ENCODE measurements at regions not wholly inside any gene's neighbourhood (a gene's known extent, or its start where the extent isn't known, plus 50 kb on each side); places are given as distances from the start of the nearest gene placed in this dataset.

DNA sequence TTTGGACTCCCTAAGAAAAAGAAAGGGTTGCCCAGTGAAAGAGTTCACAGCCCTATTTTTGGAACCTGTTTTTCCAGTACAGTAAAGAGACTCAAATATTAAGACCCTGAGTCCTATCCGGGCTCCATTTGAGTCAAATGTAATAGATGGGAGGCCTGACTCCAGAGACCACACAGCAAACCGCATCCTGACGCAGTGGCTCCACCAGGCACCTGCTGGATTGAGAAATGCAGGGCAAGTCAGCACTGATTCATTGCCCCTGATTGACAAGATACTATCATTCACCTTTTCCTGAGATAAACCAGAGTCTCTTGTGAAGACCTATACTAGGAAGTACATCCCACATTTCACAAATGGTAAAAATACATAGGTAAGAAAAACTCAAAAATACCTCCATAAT, 715.7 kb upstream of the SOX9 start:
- no peak overlapping the region for H3K9ac ChIP-seq (replicated peaks in 1 of 4; ENCODE audit: extremely low read depth in 1 of 4, low read depth in 3 of 4, low read length in 3 of 4)
- no peak for DNase-seq (ENCODE audit: low read depth in 1 of 2, low spot score in 2 of 2)
- no peak overlapping the region for H3K4me3 ChIP-seq (ENCODE audit: extremely low read depth in 1 of 4, insufficient read depth in 2 of 4, low read depth in 3 of 4, low read length in 4 of 4)
- H3K36me3 ChIP-seq (ENCODE audit: control insufficient read depth in 2 of 4, insufficient read depth in 4 of 4, low read length in 3 of 4), result no peaks in the 10 kb centered on the region
- no peak overlapping the region for H2BK20ac ChIP-seq (ENCODE audit: low read length)
- no peaks in the 10 kb centered on the region for H3K4me1 ChIP-seq (replicated peaks in 1 of 4; ENCODE audit: control insufficient read depth in 3 of 4, insufficient read depth in 4 of 4, low read length in 3 of 4)
- no peak overlapping the region for H2BK120ac ChIP-seq (replicated peaks; ENCODE audit: low read depth, low read length)
- no peaks in the 10 kb centered on the region for H3K27me3 ChIP-seq (replicated peaks in 1 of 4; ENCODE audit: control insufficient read depth in 3 of 4, extremely low read depth in 1 of 4, insufficient read depth in 3 of 4, low read length in 3 of 4)
- ChIA-PET CTCF (ENCODE audit: partially characterized antibody) (no interaction called here), POLR2A (ENCODE audit: partially characterized antibody) (no interaction called here)
- no peaks in the 10 kb centered on the region for H4K20me1 ChIP-seq (replicated peaks in 1 of 2; ENCODE audit: control insufficient read depth in 1 of 2, insufficient read depth in 2 of 2, low read length in 2 of 2)
- no peaks in the 10 kb centered on the region for H3K79me1 ChIP-seq (ENCODE audit: low read depth, low read length)
- no peak overlapping the region for H4K5ac ChIP-seq (ENCODE audit: insufficient read length, low read depth, low read length)
- no peak overlapping the region for H3K23ac ChIP-seq (ENCODE audit: insufficient read length)
- H2BK5ac ChIP-seq (ENCODE audit: low read depth, low read length), result no peak overlapping the region
- H3K4ac ChIP-seq (replicated peaks; ENCODE audit: insufficient read length, low read depth, low read length), result no peak overlapping the region
- no peak overlapping the region for H4K91ac ChIP-seq (replicated peaks; ENCODE audit: insufficient read length, low read length)
- no peak overlapping the region for H2AK5ac ChIP-seq (ENCODE audit: low read depth, low read length)
- H2AFZ ChIP-seq (ENCODE audit: low read length), result no peak overlapping the region
- no peak overlapping the region for H3K56ac ChIP-seq (replicated peaks; ENCODE audit: insufficient read length, low read depth, low read length)
- H3K9me3 ChIP-seq (ENCODE audit: insufficient read depth in 2 of 2, low read depth in 1 of 2, low read length in 1 of 2), result no peaks in the 10 kb centered on the region
- H3K18ac ChIP-seq (ENCODE audit: extremely low read depth, low read length), result no peak overlapping the region
- no peak overlapping the region for H3K27ac ChIP-seq (ENCODE audit: low read depth, low read length)
- H3K79me2 ChIP-seq (ENCODE audit: control insufficient read depth in 1 of 2, insufficient read depth in 2 of 2, low read length in 2 of 2), result no peaks in the 10 kb centered on the region
- H3K4me2 ChIP-seq (ENCODE audit: insufficient read depth in 1 of 2, low read depth in 2 of 2, low read length in 2 of 2), result no peak overlapping the region
- WGBS, 2 experiments (ENCODE audit: extremely low coverage in 1 of 2, insufficient coverage in 1 of 2, insufficient read length in 1 of 2, insufficient replicate concordance in 2 of 2, low coverage in 1 of 2, low lambda C conversion rate in 2 of 2, missing lambda C conversion rate in 1 of 2), result 92% methylated on average over 3 of the region's 3 CpGs; no CpG with 5 or more reads in 1 of the 2 experiments
- H3K23me2 ChIP-seq (ENCODE audit: low read depth, low read length), result no peaks in the 10 kb centered on the region
- H3K14ac ChIP-seq (ENCODE audit: insufficient read length), result no peak overlapping the region
- H2BK15ac ChIP-seq (ENCODE audit: low read length), result no peak overlapping the region
- no peak for FAIRE-seq
- no peak overlapping the region for H2BK12ac ChIP-seq (ENCODE audit: low read depth, low read length)
- H4K8ac ChIP-seq (ENCODE audit: extremely low read depth, insufficient read depth, low read length), result no peak overlapping the region
- no peak for TF ChIP-seq SP4 (IDR thresholded peaks at IDR 0.05; ENCODE audit: low read length)
- TF ChIP-seq, protein P1, sequence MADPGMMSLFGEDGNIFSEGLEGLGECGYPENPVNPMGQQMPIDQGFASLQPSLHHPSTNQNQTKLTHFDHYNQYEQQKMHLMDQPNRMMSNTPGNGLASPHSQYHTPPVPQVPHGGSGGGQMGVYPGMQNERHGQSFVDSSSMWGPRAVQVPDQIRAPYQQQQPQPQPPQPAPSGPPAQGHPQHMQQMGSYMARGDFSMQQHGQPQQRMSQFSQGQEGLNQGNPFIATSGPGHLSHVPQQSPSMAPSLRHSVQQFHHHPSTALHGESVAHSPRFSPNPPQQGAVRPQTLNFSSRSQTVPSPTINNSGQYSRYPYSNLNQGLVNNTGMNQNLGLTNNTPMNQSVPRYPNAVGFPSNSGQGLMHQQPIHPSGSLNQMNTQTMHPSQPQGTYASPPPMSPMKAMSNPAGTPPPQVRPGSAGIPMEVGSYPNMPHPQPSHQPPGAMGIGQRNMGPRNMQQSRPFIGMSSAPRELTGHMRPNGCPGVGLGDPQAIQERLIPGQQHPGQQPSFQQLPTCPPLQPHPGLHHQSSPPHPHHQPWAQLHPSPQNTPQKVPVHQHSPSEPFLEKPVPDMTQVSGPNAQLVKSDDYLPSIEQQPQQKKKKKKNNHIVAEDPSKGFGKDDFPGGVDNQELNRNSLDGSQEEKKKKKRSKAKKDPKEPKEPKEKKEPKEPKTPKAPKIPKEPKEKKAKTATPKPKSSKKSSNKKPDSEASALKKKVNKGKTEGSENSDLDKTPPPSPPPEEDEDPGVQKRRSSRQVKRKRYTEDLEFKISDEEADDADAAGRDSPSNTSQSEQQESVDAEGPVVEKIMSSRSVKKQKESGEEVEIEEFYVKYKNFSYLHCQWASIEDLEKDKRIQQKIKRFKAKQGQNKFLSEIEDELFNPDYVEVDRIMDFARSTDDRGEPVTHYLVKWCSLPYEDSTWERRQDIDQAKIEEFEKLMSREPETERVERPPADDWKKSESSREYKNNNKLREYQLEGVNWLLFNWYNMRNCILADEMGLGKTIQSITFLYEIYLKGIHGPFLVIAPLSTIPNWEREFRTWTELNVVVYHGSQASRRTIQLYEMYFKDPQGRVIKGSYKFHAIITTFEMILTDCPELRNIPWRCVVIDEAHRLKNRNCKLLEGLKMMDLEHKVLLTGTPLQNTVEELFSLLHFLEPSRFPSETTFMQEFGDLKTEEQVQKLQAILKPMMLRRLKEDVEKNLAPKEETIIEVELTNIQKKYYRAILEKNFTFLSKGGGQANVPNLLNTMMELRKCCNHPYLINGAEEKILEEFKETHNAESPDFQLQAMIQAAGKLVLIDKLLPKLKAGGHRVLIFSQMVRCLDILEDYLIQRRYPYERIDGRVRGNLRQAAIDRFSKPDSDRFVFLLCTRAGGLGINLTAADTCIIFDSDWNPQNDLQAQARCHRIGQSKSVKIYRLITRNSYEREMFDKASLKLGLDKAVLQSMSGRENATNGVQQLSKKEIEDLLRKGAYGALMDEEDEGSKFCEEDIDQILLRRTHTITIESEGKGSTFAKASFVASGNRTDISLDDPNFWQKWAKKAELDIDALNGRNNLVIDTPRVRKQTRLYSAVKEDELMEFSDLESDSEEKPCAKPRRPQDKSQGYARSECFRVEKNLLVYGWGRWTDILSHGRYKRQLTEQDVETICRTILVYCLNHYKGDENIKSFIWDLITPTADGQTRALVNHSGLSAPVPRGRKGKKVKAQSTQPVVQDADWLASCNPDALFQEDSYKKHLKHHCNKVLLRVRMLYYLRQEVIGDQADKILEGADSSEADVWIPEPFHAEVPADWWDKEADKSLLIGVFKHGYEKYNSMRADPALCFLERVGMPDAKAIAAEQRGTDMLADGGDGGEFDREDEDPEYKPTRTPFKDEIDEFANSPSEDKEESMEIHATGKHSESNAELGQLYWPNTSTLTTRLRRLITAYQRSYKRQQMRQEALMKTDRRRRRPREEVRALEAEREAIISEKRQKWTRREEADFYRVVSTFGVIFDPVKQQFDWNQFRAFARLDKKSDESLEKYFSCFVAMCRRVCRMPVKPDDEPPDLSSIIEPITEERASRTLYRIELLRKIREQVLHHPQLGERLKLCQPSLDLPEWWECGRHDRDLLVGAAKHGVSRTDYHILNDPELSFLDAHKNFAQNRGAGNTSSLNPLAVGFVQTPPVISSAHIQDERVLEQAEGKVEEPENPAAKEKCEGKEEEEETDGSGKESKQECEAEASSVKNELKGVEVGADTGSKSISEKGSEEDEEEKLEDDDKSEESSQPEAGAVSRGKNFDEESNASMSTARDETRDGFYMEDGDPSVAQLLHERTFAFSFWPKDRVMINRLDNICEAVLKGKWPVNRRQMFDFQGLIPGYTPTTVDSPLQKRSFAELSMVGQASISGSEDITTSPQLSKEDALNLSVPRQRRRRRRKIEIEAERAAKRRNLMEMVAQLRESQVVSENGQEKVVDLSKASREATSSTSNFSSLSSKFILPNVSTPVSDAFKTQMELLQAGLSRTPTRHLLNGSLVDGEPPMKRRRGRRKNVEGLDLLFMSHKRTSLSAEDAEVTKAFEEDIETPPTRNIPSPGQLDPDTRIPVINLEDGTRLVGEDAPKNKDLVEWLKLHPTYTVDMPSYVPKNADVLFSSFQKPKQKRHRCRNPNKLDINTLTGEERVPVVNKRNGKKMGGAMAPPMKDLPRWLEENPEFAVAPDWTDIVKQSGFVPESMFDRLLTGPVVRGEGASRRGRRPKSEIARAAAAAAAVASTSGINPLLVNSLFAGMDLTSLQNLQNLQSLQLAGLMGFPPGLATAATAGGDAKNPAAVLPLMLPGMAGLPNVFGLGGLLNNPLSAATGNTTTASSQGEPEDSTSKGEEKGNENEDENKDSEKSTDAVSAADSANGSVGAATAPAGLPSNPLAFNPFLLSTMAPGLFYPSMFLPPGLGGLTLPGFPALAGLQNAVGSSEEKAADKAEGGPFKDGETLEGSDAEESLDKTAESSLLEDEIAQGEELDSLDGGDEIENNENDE (IDR thresholded peaks at IDR 0.05; ENCODE audit: insufficient replicate concordance, low read length), result no peak
